Progenitor cell of endocrine pancreas (in vitro differentiated cells): ENCODE measurements at regions not wholly inside any gene's neighbourhood (a gene's known extent, or its start where the extent isn't known, plus 50 kb on each side); places are given as distances from the start of the nearest gene placed in this dataset.

Source experiments
- DNase-seq: peaks from one replicate; pipeline ENCODE4 v3.0.0; 2021; ENCODE audit warnings: low spot score; ENCODE audit not compliant: unreplicated experiment
- H3K27ac Mint-ChIP-seq: 2 replicates; pipeline ENCODE4 v1.8.0; 2021; ENCODE audit warnings: mild to moderate bottlenecking, moderate library complexity, mixed read lengths
- H3K27me3 Mint-ChIP-seq: 2 replicates; pipeline ENCODE4 v1.8.0; 2021; ENCODE audit warnings: mixed read lengths
- H3K36me3 Mint-ChIP-seq: 2 replicates; pipeline ENCODE4 v1.8.0; 2022; ENCODE audit warnings: mixed read lengths; ENCODE audit not compliant: insufficient read depth
- H3K4me1 Mint-ChIP-seq: 2 replicates; pipeline ENCODE4 v1.8.0; 2021; ENCODE audit warnings: low read depth, mixed read lengths
- H3K4me3 Mint-ChIP-seq: 2 replicates; pipeline ENCODE4 v1.8.0; 2021; ENCODE audit warnings: low read depth, mild to moderate bottlenecking, moderate library complexity, mixed read lengths
- H3K9me3 Mint-ChIP-seq: 2 replicates; pipeline ENCODE4 v1.8.0; 2021; ENCODE audit warnings: low read depth, mixed read lengths
- CTCF ChIP-seq: fragments of 200-600 bp; sonication (generic); IDR thresholded peaks from one replicate; pipeline ENCODE4 v1.5.0; 2021; ENCODE audit warnings: antibody characterized with exemption, mild to moderate bottlenecking; ENCODE audit not compliant: unreplicated experiment

- H3K36me3 Mint-ChIP-seq, result peaks cover 1% of the 10 kb centered on the region
- no peak for DNase-seq
Observed at GRCh38 chr18:34287825-34288224, 63.1 kb upstream of the NOL4 start.

GRCh38 chr18:34292594-34292993 lies 67.9 kb upstream of the NOL4 start:
- Mint-ChIP-seq H3K27me3 (no peaks in the 10 kb centered on the region), H3K4me1 (no peaks in the 10 kb centered on the region)

More at GRCh38 chr18:34287825-34288224, 63.1 kb upstream of the NOL4 start:
- TF ChIP-seq CTCF, result no peak
- H3K27ac Mint-ChIP-seq, result no peak overlapping the region
- H3K27me3 Mint-ChIP-seq, result no peaks in the 10 kb centered on the region
- peaks cover 8% of the 10 kb centered on the region for H3K9me3 Mint-ChIP-seq
- no peak overlapping the region for H3K4me3 Mint-ChIP-seq
- peaks cover 3% of the 10 kb centered on the region for H3K4me1 Mint-ChIP-seq

GRCh38 chr18:34297287-34297686 lies 72.6 kb upstream of the NOL4 start:
- Mint-ChIP-seq H3K36me3 (no peaks in the 10 kb centered on the region), H3K4me3 (no peak overlapping the region), H3K27ac (no peak overlapping the region), H3K4me1 (no peaks in the 10 kb centered on the region), H3K27me3 (no peaks in the 10 kb centered on the region), H3K9me3 (no peaks in the 10 kb centered on the region)
- DNase-seq, result no peak
- TF ChIP-seq CTCF, result no peak

More at GRCh38 chr18:34292594-34292993, 67.9 kb upstream of the NOL4 start:
- Mint-ChIP-seq H3K9me3 (peaks cover 4% of the 10 kb centered on the region), H3K27ac (no peak overlapping the region), H3K36me3 (no peaks in the 10 kb centered on the region), H3K4me3 (no peak overlapping the region)
- no peak for TF ChIP-seq CTCF
- no peak for DNase-seq

GRCh38 chr18:34299828-34300227 lies 75.1 kb upstream of the NOL4 start:
- H3K9me3 Mint-ChIP-seq, result peaks cover 4% of the 10 kb centered on the region
- no peaks in the 10 kb centered on the region for H3K27me3 Mint-ChIP-seq
- no peak overlapping the region for H3K27ac Mint-ChIP-seq
- no peak overlapping the region for H3K4me3 Mint-ChIP-seq
- no peaks in the 10 kb centered on the region for H3K4me1 Mint-ChIP-seq
- H3K36me3 Mint-ChIP-seq, result no peaks in the 10 kb centered on the region
- DNase-seq, result no peak
- no peak for TF ChIP-seq CTCF

- H3K27ac Mint-ChIP-seq, result no peak overlapping the region
- no peaks in the 10 kb centered on the region for H3K36me3 Mint-ChIP-seq
- H3K27me3 Mint-ChIP-seq, result no peaks in the 10 kb centered on the region
- no peak overlapping the region for H3K4me3 Mint-ChIP-seq
- TF ChIP-seq CTCF, result no peak
- no peak for DNase-seq
- no peaks in the 10 kb centered on the region for H3K9me3 Mint-ChIP-seq
- no peaks in the 10 kb centered on the region for H3K4me1 Mint-ChIP-seq
Observed at GRCh38 chr18:34311468-34311867, 86.8 kb upstream of the NOL4 start.
